HPDE6-E6E7 (cell line): ENCODE measurements at regions not wholly inside any gene's neighbourhood (a gene's known extent, or its start where the extent isn't known, plus 50 kb on each side); places are given as distances from the start of the nearest gene placed in this dataset.
"Not testable (repeated sequence)": the region's sequence is repeated elsewhere in the genome, so short reads cannot be mapped to it uniquely, and the experiment has no call there.

ENCODE experiments used
- DNase-seq: peaks from one replicate; pipeline ENCODE4 v3.0.0; 2011; ENCODE audit warnings: missing footprints; ENCODE audit errors: extremely low spot score

- not testable (repeated sequence) for DNase-seq
Measured at GRCh38 chrX:144197057-144197456, 313.2 kb downstream of the UBE2NL start.

DNA sequence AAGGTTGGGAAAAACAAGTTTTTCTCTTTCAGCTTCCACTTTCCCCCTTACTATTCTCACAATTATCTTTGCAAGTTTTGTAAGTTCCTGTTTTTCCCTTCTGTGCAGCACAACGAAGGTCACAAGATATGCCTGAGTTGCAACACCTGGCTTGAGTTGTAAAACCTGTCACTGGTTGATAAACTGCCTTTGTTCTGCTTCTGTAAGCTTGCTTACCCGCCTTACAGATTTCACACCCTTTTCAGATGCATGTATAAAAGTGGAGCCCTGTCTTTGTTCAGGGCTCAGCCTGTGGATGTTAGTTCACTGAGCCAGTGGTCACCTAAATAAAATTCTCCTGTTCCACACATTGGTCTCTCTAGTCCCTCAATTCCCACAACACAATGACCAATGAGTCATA lies 318.9 kb downstream of the UBE2NL start:
- not testable (repeated sequence) for DNase-seq

DNA sequence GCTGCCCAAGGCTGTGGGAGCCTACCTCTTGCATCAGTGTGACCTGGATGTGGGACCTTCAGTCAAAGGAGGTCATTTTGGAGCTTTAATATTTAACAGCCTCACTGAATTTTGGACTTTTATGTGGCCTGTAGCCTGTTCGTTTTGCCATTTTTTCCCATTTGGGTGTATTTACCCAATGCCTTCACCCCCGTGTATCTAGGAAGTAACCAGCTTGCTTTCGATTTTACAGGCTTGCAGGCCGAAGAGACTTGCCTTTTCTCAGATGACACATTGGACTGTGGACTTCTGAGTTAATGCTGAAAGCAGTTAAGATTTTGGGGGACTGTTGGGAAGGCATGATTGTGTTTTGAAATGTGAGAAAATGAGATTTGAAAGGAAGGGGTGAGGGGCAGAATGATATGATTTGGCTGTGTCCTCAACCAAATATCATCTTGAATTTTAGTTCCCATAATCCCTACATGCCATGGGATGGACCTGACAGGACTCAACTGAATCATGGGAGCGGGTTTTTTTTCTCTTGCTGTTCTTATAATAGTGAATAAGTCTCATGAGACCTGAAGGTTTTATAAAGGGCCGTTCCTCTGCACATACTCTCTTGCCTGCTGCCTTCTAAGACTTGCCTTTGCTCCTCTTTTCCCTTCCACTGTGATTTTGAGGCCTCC lies 324.6 kb downstream of the UBE2NL start:
- DNase-seq: not testable (repeated sequence)

DNA sequence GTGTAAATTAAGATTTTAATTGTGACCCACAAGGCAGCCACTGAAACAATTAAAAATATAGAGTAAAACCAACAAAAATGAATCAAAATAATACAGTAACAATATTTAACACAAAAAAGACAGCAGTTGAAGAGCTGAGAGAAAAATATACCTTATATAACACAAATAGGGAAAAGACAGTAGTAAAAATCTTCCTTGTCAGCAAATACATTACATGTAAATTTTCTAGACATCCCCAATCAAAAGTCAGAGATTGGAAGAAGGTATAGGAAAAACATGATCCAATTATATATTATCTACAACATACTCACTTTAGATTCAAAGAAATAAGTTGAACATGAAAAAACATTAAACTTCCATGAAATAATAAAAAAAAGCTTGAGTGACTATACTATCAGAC lies 330.8 kb downstream of the UBE2NL start:
- DNase-seq: no peak

DNA sequence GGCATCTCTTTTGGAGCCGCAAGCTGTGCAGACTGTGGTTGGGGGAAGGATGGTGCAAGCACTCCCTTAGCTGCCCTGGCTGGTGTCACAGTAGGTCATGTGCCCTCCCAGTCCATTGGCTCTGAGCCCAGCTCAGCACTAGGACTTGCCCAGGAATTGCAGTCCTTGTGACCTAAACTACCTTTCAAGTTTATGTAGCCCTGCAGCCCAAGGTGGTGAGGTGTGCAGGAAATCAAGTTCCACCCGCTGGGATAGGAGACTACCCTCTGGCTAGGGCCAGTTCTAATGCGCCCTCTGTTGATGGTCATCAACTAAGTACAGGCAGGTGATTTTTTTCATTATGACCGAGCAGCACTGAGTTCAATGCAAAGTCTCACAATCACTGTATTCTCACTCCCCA lies 335.2 kb downstream of the UBE2NL start:
- DNase-seq: peak; percentile 53

- not testable (repeated sequence) for DNase-seq
Measured at GRCh38 chrX:144231116-144231785, 347.4 kb downstream of the UBE2NL start.

DNA sequence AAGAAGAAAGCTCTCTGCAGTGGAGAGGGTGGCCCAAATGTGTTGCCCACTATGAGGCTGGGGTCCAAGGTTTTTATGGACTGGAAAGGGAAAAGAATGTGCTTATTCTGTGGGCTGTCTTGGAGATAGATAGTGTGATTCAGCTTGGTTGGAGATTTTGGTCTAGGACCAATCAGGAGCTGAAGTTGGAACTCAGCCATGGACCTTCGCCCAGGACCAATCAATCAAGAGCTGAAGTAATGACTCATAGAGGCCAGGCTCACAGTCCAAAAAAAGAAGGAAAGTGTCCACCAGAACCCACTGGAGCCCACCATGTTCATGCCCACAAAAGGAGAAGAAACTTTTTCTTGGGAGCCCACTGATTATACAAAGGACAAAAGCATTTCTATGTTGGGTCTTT lies 369.5 kb downstream of the UBE2NL start:
- no peak for DNase-seq

DNA sequence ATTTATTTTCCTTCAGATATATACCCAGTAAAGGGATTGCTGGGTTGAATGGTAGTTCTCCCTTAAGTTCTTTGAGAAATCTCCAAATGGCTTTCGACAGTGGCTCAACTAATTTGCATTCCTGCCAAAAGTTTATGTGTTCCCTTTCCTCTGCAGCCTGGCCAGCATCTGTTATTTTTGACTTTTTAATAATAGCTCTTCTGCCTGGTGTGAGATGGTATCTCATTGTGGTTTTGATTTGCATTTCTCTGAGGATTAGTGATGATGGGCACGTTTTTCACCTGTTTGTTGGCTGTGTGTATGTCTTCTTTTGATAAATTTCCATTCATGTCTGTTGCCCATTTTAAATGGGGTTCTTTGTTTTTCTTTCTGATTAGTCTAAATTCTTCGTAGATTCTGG lies 375.2 kb downstream of the UBE2NL start:
- no peak for DNase-seq

DNA sequence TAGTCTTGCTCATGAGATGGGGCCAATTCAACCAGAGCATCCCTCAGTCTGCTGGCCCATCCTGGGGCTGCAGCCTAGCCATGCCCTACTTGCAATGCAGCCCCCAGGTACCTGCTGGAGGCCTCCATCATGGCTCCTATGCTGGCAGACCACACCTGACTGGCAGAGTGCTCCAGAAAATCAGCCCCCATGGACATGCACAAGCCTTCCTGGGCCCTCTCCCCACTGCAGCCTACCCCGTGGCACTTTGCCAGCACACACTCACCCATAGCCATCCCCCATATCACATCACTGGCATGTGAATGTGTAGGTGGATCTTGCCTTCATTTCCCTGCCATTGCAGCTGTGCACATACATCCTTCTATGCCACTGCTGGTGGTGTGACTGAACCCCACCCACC lies 381.8 kb downstream of the UBE2NL start:
- no peak for DNase-seq

DNA sequence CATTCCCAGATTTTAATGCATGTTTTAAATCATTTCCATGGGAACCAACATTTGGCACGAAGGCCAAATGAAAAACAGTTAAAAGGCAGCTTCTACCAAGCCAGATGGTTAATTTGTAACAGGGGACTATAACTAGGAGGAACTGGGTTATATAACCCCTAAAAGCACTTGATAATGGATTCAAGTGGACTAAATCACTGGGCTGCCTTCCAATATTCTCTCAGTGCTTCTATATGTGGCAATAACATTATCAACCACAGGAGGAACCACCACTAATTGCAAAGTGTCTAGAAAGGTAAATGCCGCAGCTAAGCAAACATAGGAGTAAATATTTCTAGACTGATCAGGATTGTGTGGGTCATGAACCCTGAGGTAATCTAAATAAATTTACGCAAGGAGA lies 391.5 kb downstream of the UBE2NL start:
- no peak for DNase-seq

DNA sequence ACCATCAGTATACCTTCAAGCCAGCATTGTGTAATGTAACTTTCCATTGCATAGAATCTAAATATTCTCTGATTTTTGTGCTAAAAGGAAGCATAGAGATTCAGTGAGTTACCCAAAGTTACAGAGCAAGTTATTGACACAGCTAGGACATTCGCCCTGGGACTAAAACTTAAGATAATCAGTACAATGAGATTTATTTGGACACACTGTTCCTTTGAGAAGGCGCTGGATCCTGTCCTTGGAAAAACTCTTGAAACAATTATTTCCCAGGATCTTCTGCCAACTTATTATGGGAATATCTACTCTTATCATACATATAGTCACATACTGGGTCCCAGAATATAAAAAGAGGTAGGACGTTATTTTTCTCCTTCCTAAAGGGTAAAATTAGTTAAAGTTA lies 392.0 kb downstream of the UBE2NL start:
- DNase-seq: no peak

- DNase-seq: no peak
Measured at GRCh38 chrX:144293229-144293628, 409.4 kb downstream of the UBE2NL start.

GRCh38 chrX:144295921-144296320 lies 412.1 kb downstream of the UBE2NL start:
- DNase-seq: no peak

DNA sequence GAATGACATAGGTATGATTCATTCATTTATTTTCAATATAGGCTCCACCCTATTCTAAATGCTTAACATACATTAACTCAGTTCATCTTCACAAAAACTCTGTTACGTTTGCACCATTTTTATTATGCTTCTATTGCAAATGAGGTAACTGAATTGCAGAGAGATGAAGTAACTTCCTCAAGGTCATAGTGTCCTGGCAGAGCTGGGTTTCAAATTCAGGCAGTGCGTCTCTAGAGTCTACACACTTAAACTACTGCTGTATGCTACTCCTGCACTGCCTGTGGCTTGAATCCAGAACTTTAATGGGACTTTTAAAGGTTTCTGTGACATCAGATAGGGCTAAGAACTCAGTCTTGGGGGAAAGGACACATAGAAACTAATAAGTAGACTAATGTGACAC lies 413.4 kb downstream of the UBE2NL start:
- DNase-seq: no peak

DNA sequence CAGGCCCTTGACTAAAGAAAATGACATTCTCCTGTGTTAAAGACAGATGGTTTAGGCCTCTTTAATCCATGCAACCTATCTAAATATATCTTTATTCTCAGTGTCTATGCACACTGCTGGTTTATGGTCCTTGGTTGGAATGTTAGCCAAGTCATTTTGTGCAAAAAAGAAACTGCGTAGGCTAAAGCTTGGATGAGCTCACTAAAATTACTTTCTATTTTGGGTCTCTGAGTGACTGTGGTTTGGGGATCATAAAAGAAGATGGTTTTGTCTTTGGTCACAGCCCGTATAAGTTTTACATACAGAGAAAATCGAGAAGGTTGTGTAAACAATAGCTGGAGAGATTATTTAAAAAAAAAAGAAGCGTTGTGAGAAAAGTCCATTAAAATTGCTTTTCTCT lies 443.6 kb downstream of the UBE2NL start:
- DNase-seq: no peak

DNA sequence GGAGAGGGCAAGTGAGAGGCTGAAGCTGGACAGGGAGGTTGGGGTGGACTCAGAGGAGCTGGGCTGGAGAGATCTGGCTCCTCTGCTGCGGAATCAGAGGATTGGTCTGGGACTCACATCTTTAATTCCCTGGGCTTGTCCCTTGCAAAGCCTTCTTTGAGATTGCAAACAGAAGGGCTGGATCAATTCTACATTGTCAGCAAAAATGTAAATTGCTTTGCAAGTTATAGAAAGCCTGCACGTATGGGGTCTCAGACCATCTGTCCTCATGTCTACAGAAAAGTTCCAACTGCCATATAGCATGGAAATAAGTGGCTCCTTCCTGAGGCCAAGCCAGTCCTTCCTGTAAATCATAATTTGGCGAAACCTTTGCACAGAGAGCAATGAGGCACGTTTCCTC lies 449.6 kb downstream of the UBE2NL start:
- no peak for DNase-seq

DNA sequence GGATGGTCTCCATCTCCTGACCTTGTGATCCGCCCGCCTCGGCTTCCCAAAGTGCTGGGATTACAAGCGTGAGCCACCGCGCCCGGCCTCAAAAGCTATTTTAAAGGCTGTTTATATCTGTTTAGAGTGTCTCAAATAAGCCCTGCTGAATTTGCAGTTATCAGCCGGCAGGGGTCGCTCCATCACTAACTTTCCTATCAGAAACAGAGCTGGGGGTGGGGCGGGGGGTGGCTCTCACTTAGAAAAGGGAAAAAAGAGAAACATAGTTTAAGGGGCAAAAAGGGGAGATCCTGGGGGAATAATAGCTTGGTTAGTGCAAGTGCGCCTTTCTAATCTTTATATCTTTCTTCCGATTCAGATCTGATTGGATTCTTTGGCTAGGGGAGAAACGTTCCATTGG lies 450.7 kb downstream of the UBE2NL start:
- no peak for DNase-seq

GRCh38 chrX:144335402-144335801 lies 451.5 kb downstream of the UBE2NL start:
- DNase-seq: no peak

- no peak for DNase-seq
Measured at GRCh38 chrX:144379156-144379555, 495.3 kb downstream of the UBE2NL start.

GRCh38 chrX:144388738-144389137 lies 504.9 kb downstream of the UBE2NL start:
- DNase-seq: no peak
